ENCODE measurements at regions not wholly inside any gene's neighbourhood (a gene's known extent, or its start where the extent isn't known, plus 50 kb on each side); places are given as distances from the start of the nearest gene placed in this dataset.
"Not testable (repeated sequence)": the region's sequence is repeated elsewhere in the genome, so short reads cannot be mapped to it uniquely, and the experiment has no call there.

GRCh38 chr18:39168723-39169122 lies 1603.1 kb upstream of the CELF4 start:
- DNase-seq (ENCODE audit: low read depth in 2 of 2): no peak

GRCh38 chr18:39167990-39168389 lies 1602.4 kb upstream of the CELF4 start:
- DNase-seq (ENCODE audit: low read depth in 2 of 2): no peak

- DNase-seq (ENCODE audit: low read depth in 2 of 2): no peak
Observed at GRCh38 chr18:39166776-39167175, 1601.2 kb upstream of the CELF4 start.

DNA sequence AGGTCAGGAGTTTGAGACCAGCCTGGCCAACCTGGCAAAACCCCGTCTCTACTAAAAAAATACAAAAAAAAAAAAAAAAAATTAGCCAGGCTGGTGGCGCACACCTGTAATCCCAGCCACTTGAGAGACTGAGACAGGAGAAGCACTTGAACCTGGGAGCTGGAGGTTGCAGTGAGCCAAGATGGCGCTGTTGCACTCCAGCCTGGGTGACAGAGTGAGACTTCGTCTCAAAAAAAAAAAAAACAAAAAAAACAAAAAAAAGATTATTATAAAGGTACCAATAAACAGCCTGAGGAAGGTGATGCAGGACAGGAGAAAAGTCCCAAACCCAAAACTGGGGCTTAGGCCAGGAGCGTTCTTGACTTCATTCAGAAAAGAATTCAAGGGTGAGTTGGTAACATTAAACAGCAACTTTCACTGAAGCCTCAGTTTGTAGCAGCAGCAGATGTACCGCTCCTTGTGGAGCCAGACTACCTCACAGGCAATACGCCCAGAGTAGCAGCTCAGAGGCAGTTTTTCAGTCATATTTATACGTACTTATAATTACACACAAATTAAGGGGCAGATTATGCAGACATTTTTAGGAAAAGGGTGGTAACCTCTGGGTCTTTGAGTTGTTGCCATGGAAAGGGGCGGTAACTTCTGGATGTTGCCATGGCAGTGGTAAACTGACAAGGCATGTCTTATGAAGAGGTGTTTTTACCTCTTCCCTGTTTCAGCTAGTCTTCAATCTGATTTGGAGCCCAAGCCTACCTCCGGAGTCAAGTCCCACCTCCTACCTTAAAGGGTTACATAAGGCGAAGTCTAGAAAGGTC lies 1596.6 kb upstream of the CELF4 start:
- no peak for DNase-seq (ENCODE audit: low read depth in 2 of 2)

DNA sequence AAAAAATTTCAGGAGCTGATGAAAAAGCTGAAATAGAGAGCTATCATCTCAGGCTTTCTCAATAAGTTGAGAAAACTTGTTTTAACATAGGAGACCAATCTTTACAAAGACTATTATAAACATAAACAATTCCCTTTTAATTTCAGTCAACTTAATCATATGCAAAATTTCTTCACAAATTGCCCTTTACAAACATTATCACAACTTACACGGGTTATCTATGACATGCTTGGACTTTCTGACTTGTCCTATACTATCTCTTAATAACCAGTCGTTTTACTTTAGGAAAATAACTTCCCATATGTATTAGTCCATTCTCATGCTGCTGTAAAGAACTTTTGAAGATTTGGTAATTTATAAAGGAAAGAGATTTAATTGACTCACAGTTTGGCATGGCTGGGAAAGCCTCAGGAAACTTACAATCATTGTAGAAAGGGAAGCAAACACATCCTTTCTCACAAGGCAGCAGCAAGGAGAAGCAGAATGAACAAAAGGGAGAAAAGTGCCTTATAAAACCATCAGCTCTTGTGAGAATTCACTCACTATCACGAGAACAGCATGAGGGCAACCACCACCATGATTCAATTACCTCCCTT lies 1583.7 kb upstream of the CELF4 start:
- DNase-seq (ENCODE audit: low read depth in 2 of 2): no peak

GRCh38 chr18:39134255-39134654 lies 1568.7 kb upstream of the CELF4 start:
- DNase-seq (ENCODE audit: low read depth in 2 of 2): no peak

DNA sequence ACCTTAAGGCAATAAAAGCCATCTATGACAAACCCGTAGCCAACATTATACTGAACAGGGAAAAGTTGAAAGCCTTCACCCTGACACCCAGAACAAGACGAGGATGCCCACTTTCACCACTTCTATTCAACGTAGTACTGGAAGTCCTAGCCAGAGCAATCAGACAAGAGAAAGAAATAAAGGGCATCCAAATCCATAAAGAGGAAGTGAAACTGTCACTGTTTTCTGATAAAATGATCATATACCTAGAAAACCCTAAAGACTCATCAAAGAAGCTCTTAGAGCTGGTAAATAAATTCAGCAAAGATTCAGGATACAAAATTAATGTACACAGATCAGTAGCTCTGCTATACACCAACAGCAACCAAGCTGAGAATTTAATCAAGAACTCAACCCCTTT lies 1561.9 kb upstream of the CELF4 start:
- DNase-seq (ENCODE audit: low read depth in 2 of 2): not testable (repeated sequence)

GRCh38 chr18:39113790-39114189 lies 1548.2 kb upstream of the CELF4 start:
- no peak for DNase-seq (ENCODE audit: low read depth in 2 of 2)

- DNase-seq (ENCODE audit: low read depth in 2 of 2): no peak
Observed at GRCh38 chr18:39105104-39105503, 1539.5 kb upstream of the CELF4 start.

GRCh38 chr18:39072970-39073369 lies 1507.4 kb upstream of the CELF4 start:
- no peak for DNase-seq (ENCODE audit: low read depth in 2 of 2)

- no peak for DNase-seq (ENCODE audit: low read depth in 2 of 2)
Observed at GRCh38 chr18:39062426-39062825, 1496.8 kb upstream of the CELF4 start.

- no peak for DNase-seq (ENCODE audit: low read depth in 2 of 2)
Observed at GRCh38 chr18:39058386-39059000, 1492.9 kb upstream of the CELF4 start.

DNA sequence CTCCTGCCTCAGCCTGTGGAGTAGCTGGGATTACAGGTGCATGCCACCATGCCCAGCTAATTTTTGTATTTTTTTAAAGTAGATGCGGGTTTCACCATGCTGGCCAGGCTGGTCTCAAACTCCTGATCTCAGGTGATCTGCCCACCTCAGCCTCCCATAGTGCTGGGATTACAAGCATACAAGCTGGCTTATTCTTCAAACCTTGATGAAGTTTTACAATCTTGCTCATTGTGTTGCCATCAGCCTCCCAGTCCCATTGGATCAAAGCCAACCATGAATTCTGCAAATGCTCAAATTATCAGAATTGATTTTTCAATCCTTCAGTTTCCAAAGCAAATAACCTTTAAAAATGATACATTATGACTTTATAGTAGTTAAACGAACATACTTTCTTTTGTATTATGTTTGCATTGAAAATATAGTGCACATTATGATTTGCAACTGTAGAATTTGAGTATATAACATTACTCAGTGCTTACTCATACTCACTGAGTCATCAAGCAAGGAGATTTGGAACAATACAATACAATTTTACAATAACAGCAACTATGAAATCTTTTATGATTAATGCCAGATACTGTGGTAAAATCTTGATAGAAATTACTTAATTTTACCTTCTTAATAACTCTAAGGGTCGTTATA lies 1491.9 kb upstream of the CELF4 start:
- DNase-seq (ENCODE audit: low read depth in 2 of 2): no peak

DNA sequence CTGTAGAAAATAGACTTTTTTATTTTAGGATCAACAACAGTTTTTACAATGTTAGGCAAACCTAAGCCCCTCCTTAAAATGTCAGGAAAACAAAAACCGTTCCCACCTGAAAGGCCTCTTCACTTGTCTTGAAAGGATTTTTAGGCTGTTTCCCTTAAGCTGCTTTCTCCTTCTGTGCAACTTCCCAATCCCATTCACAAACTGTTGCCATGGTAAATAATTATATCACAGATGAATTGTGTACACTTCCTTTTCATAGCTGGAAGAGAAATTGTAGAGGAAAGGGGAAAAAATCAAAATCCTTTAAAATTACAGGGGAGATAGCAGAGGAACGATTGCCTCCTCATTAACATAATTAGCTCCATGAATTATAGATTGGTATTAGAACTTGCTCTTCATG lies 1488.0 kb upstream of the CELF4 start:
- no peak for DNase-seq (ENCODE audit: low read depth in 2 of 2)

DNA sequence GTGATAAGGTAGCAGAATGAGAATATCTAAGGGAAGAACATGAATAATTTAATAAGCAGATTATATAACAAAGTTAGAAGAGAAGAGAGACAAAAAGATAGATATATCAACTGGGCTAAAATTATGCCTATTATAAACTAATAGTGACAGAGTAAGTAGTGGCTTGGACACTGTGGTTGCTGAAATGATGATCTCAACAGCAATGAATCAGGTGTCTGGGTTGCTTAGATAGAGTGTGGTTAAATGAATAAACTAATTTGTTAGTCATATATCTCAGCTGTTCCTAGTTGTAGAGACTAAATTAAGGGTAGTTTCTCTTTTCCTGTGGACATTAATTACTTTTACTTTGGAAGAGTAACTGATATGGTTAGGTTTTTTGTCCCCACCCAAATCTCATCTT lies 1485.4 kb upstream of the CELF4 start:
- DNase-seq (ENCODE audit: low read depth in 2 of 2): no peak

GRCh38 chr18:39039813-39040212 lies 1474.2 kb upstream of the CELF4 start:
- no peak for DNase-seq (ENCODE audit: low read depth in 2 of 2)

DNA sequence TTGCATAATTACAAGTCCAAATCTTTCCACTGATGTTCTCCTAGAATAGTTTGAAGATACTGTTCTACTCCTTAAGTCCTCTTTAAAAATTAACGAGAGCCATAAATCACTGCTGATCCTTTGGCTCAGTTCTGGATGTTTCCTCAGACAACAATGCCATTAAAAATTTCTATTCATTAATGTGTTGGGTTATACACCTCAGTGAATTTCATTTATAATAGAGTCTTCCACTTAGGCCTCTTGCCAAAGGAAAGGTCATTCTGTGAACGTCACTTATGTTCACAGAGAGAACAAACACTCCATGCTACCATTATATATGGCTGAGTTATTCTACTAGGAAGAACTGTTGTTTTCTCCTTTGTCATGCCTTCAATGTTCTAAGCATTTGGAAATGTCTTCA lies 1472.3 kb upstream of the CELF4 start:
- no peak for DNase-seq (ENCODE audit: low read depth in 2 of 2)

DNA sequence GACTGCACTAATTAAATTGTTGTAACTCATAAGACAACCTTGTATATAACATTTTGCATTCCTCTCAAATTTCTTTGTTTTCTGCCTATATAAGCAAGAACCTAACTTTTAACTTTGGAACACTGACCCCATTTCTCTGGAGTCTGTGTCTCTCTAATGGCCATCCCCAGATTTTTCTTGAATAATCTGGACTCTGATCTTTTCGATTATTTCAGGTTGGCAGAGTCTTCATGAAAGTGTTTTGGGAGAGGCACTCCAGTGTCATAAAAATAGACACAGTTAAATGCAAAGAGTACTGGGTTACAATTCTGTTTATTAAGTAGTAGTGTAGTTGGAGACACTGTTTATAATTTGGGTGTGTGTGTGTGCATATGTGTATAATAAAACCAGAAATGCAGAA lies 1467.7 kb upstream of the CELF4 start:
- no peak for DNase-seq (ENCODE audit: low read depth in 2 of 2)

GRCh38 chr18:39031647-39032046 lies 1466.0 kb upstream of the CELF4 start:
- no peak for DNase-seq (ENCODE audit: low read depth in 2 of 2)

GRCh38 chr18:39030124-39030655 lies 1464.6 kb upstream of the CELF4 start:
- no peak for DNase-seq (ENCODE audit: low read depth in 2 of 2)

GRCh38 chr18:39025531-39025930 lies 1459.9 kb upstream of the CELF4 start:
- DNase-seq (ENCODE audit: low read depth in 2 of 2): no peak

GRCh38 chr18:39019989-39020388 lies 1454.4 kb upstream of the CELF4 start:
- no peak for DNase-seq (ENCODE audit: low read depth in 2 of 2)

Measured in stimulated activated CD4-positive, alpha-beta T cell treated with anti-CD3 and anti-CD28 coated beads, Interleukin-4, amount 100 ng/mL, for 48 hours (primary cell).